Ectodermal cell (in vitro differentiated cells): ENCODE measurements at regions not wholly inside any gene's neighbourhood (a gene's known extent, or its start where the extent isn't known, plus 50 kb on each side); places are given as distances from the start of the nearest gene placed in this dataset.

Experiments used
- H3K27ac ChIP-seq: 2 replicates; pipeline ENCODE4 v1.7.0; 2013; ENCODE audit warnings: mild to moderate bottlenecking, low read depth, low read length; ENCODE audit not compliant: insufficient read depth, poor library complexity, severe bottlenecking
- H3K27me3 ChIP-seq: 2 replicates; pipeline ENCODE4 v1.7.0; 2013; ENCODE audit warnings: mild to moderate bottlenecking, low read length; ENCODE audit not compliant: insufficient read depth, control insufficient read depth, poor library complexity, severe bottlenecking
- H3K36me3 ChIP-seq: one replicate; pipeline ENCODE4 v1.7.0; 2013; ENCODE audit warnings: low read length; ENCODE audit not compliant: control insufficient read depth, insufficient read depth
- H3K4me1 ChIP-seq: one replicate; pipeline ENCODE4 v1.7.0; 2013; ENCODE audit warnings: low read length; ENCODE audit not compliant: control insufficient read depth, insufficient read depth
- H3K4me3 ChIP-seq: 2 replicates; pipeline ENCODE4 v1.7.0; 2013; ENCODE audit warnings: low read depth, low read length, control low read depth; ENCODE audit not compliant: insufficient read depth
- H3K9me3 ChIP-seq: 2 replicates; pipeline ENCODE4 v1.7.0; 2013; ENCODE audit warnings: mild to moderate bottlenecking, low read length, moderate library complexity; ENCODE audit not compliant: control insufficient read depth
- WGBS, 2 experiments: methylation state at CpG; one replicate each; pipeline ENCODE4 v1.1.7; 2013; ENCODE audit warnings: missing lambda C conversion rate in 2 of 2; 5-methylcytosine and 5-hydroxymethylcytosine counted together

- Histone ChIP-seq H3K4me1 (peaks cover 4% of the 10 kb centered on the region), H3K4me3 (no peak overlapping the region), H3K9me3 (no peaks in the 10 kb centered on the region), H3K27me3 (no peaks in the 10 kb centered on the region), H3K27ac (no peak overlapping the region), H3K36me3 (no peaks in the 10 kb centered on the region)
- 95 to 98% methylated on average over 4 of the region's 5 CpGs for WGBS, 2 experiments
Observed at GRCh38 chr9:129375845-129376244, 197.8 kb upstream of the IER5L start.

- H3K27ac ChIP-seq: no peak overlapping the region
- no peaks in the 10 kb centered on the region for H3K27me3 ChIP-seq
- H3K4me3 ChIP-seq: no peak overlapping the region
- WGBS, 2 experiments: 90 to 99% methylated on average over 2 of the region's 2 CpGs
- H3K36me3 ChIP-seq: no peaks in the 10 kb centered on the region
- no peaks in the 10 kb centered on the region for H3K9me3 ChIP-seq
- peaks cover 4% of the 10 kb centered on the region for H3K4me1 ChIP-seq
Observed at GRCh38 chr9:129374651-129375050, 196.6 kb upstream of the IER5L start.

- Histone ChIP-seq H3K27ac (no peak overlapping the region), H3K27me3 (no peaks in the 10 kb centered on the region), H3K9me3 (no peaks in the 10 kb centered on the region), H3K4me1 (peaks cover 3% of the 10 kb centered on the region), H3K4me3 (no peak overlapping the region), H3K36me3 (no peaks in the 10 kb centered on the region)
- 84 to 96% methylated on average over 2 to 3 of the region's 3 CpGs for WGBS, 2 experiments
Observed at GRCh38 chr9:129374231-129374630, 196.2 kb upstream of the IER5L start.

- Histone ChIP-seq H3K4me1 (no peaks in the 10 kb centered on the region), H3K27me3 (no peaks in the 10 kb centered on the region), H3K27ac (no peak overlapping the region), H3K36me3 (no peaks in the 10 kb centered on the region), H3K4me3 (no peak overlapping the region), H3K9me3 (no peaks in the 10 kb centered on the region)
- WGBS, 2 experiments: 93 to 95% methylated on average over 9 of the region's 9 CpGs
Observed at GRCh38 chr9:129373361-129373760, 195.3 kb upstream of the IER5L start.

GRCh38 chr9:129370770-129371169 lies 192.7 kb upstream of the IER5L start:
- Histone ChIP-seq H3K27me3 (no peaks in the 10 kb centered on the region), H3K4me1 (no peaks in the 10 kb centered on the region), H3K36me3 (no peaks in the 10 kb centered on the region), H3K9me3 (no peaks in the 10 kb centered on the region), H3K4me3 (no peak overlapping the region), H3K27ac (no peak overlapping the region)
- WGBS, 2 experiments: 91 to 96% methylated on average over 7 of the region's 7 CpGs

- Histone ChIP-seq H3K9me3 (no peaks in the 10 kb centered on the region), H3K4me1 (no peaks in the 10 kb centered on the region), H3K27ac (no peak overlapping the region), H3K36me3 (no peaks in the 10 kb centered on the region), H3K4me3 (no peak overlapping the region), H3K27me3 (no peaks in the 10 kb centered on the region)
- WGBS, 2 experiments: 91 to 98% methylated on average over 6 of the region's 6 CpGs
Observed at GRCh38 chr9:129368444-129368978, 190.4 kb upstream of the IER5L start.

GRCh38 chr9:129367287-129367686 lies 189.2 kb upstream of the IER5L start:
- Histone ChIP-seq H3K4me3 (no peak overlapping the region), H3K27ac (no peak overlapping the region), H3K4me1 (no peaks in the 10 kb centered on the region), H3K36me3 (no peaks in the 10 kb centered on the region), H3K9me3 (no peaks in the 10 kb centered on the region), H3K27me3 (no peaks in the 10 kb centered on the region)
- 95 to 97% methylated on average over 4 of the region's 5 CpGs for WGBS, 2 experiments

- no peak overlapping the region for H3K4me3 ChIP-seq
- no peaks in the 10 kb centered on the region for H3K36me3 ChIP-seq
- WGBS, 2 experiments: 84 to 89% methylated on average over 5 of the region's 5 CpGs
- peaks cover under 1% of the 10 kb centered on the region for H3K4me1 ChIP-seq
- H3K9me3 ChIP-seq: no peaks in the 10 kb centered on the region
- no peak overlapping the region for H3K27ac ChIP-seq
- no peaks in the 10 kb centered on the region for H3K27me3 ChIP-seq
Observed at GRCh38 chr9:129365196-129365595, 187.1 kb upstream of the IER5L start.

- no peaks in the 10 kb centered on the region for H3K27me3 ChIP-seq
- WGBS, 2 experiments: 90 to 92% methylated on average over 10 of the region's 10 CpGs
- H3K4me3 ChIP-seq: no peak overlapping the region
- H3K27ac ChIP-seq: no peak overlapping the region
- H3K9me3 ChIP-seq: no peaks in the 10 kb centered on the region
- H3K36me3 ChIP-seq: no peaks in the 10 kb centered on the region
- peaks cover 5% of the 10 kb centered on the region for H3K4me1 ChIP-seq
Observed at GRCh38 chr9:129363216-129363873, 185.3 kb upstream of the IER5L start.

- H3K27ac ChIP-seq: no peak overlapping the region
- 89 to 90% methylated on average over 14 of the region's 15 CpGs for WGBS, 2 experiments
- peaks cover 5% of the 10 kb centered on the region for H3K4me1 ChIP-seq
- H3K36me3 ChIP-seq: no peaks in the 10 kb centered on the region
- no peaks in the 10 kb centered on the region for H3K27me3 ChIP-seq
- H3K4me3 ChIP-seq: no peak overlapping the region
- no peaks in the 10 kb centered on the region for H3K9me3 ChIP-seq
Observed at GRCh38 chr9:129362287-129363000, 184.4 kb upstream of the IER5L start.
